GM19372 (cell line): ENCODE measurements at regions not wholly inside any gene's neighbourhood (a gene's known extent, or its start where the extent isn't known, plus 50 kb on each side); places are given as distances from the start of the nearest gene placed in this dataset.

Experiments
- ATAC-seq: cut with Tn5 transposase; IDR thresholded peaks from one replicate; pipeline ENCODE4 v1.9.1; 2021; ENCODE audit warnings: mild to moderate bottlenecking, low read depth, moderate library complexity; ENCODE audit not compliant: unreplicated experiment

DNA sequence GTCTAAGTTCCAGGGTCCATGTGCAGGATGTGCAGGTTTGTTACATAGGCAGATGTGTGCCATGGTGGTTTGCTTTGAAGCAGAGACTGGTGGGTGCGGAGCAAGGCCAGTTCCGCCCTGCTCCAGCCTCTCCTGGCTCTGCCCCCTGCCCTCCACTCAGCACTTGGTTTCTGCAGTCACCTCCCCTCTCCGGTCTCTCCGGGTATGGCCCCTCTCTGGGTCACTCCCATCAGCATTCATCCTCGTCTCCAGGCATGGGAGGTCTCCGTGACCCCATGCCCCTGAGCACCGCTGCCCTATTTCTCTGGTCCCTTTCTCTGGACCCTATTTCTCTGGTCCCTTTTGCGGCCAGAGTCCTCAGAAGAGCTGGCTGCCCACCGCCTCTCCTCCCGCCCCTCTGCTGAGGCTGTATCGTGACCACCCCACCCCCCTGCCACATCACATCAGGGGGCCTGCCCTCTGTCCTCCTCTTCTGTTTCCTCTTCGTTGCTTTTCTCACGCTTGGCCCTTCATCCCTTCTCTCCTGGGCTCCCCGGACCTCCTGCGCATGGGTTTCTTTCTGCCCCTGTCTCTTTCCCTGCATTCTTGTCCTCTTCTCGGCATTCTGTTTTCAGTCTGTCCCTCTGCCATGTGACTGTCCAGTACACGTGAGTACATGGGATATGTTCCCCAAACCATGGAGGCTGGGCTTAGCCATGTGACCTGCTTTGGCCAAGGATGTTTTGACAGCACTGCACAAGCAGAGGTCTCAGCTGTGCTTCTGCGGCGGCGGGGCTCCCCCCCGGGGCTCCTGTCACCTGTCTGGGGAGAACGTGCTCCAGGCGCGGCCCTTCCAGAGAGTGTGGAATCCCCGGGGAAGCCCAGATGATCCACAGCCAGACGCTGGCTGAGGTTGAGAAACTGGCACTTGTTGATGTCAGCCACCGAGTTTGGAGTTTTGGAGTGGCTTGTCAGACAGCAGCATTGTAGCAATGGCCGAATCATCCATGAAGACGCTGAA lies 54.4 kb upstream of the C1orf174 start:
- ATAC-seq = no peak

DNA sequence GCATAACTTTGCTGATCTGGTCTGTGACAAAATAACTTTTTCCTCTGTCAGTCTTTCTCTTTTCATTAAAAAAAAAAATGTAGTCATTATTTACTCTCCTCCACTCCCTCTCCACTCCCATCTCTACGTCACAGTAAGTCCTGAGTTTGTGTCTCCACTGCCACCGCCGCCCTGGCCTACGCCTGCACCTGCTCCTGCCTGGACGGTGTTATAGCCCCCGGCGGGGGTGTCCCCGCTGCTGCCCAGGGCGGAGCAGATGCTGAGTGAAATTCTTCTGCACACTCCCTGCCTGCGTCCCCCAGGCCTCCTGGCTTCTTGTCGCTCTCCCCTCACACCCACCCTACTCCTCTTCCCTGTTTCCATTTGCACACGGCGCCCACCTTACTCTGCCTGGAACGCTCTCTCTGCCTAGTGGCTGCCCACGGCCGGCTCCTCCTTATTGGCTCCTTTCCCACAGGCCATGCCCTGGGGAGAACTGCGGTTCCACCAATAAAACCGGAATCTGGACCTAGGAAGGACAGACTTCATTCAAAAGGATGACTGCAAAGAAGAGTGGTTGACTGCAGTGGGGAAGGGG lies 55.2 kb upstream of the C1orf174 start:
- ATAC-seq = no peak

DNA sequence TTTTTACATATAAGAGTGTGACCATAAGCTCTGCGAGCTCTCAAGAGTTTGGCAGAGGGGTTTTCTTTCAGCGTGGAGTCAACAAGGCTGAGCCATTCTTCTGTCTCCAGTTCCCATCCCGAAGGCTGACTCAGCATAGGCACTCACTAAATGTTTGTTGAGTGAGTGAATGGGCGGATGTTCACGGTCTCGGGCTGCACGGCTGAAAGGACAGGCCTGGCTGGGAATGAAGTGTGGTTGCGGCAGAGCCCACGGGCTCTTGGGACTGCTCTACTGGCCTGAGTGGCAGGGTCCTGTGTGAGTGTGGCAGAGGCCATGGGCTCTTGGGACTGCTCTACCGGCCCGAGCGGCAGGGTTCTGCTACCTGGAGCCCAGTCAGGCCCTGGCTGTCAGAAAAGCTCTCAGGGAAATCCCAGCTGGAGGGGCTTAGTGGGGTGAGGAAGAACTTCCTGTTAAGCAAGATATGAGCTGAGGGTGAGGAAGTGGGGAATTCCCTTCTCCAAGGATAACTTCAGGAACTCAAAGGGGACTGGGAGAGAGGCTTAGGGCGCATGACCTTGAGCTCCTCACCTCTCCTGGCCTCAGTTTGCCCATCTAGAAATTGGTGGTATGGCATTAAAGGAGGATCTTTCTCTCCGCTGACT lies 56.6 kb upstream of the C1orf174 start:
- ATAC-seq = no peak

DNA sequence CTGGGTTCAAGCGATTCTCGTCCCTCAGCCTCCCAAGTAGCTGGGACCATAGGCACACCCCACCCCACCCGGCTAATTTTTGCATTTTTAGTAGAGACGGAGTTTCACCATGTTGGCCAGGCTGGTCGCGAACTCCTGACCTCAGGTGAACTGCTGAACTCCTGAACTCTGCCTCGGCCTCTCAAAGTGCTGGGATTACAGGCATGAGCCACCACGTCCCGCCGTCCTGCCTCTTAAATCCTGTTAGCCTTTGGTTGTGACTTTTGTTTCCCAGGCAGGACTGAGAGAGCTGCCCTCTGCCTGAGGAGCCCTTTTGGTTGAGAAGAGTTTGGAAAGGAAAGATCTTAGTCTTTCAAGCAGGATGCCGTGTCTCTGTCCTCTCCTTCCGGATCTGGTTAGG lies 59.3 kb upstream of the C1orf174 start:
- ATAC-seq = no peak

DNA sequence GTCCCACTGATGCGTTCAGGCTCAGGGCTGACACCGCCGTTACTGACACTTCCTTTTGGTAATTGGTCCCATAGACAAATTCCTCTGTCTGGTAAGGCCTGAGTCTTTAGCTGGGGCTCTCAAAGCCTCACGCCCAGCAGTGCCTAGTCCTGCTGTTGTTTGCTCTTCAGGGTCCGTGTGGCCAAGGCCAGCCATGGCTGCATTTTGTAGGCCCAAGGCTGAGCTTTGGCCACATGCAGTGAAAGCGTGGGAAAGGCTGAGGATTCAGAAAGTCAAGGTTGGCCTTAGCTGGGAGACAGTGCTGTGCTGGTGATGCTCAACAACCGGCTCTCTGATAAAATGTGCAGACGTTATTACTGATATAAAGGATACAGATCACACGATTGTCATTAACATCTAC lies 63.5 kb upstream of the C1orf174 start:
- ATAC-seq = no peak

DNA sequence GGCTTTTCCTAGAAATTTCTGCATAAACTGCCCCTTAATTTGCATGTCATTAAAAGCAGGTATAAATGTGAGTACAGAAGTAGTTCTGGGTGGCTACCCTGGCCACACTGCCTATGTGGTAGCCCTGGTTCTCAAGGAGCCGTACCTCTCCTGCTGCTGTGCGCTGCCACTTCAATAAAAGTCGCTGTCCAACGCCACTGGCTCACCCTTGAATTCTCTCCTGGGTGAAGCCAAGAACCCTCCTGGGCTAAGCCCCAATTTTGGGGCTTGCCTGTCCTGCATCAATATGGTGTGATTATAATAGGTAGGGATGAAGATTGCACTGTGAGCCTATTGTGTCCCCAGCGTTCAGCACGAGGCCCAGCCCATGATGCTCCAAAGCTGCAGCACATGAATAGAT lies 65.6 kb upstream of the C1orf174 start:
- ATAC-seq = no peak

DNA sequence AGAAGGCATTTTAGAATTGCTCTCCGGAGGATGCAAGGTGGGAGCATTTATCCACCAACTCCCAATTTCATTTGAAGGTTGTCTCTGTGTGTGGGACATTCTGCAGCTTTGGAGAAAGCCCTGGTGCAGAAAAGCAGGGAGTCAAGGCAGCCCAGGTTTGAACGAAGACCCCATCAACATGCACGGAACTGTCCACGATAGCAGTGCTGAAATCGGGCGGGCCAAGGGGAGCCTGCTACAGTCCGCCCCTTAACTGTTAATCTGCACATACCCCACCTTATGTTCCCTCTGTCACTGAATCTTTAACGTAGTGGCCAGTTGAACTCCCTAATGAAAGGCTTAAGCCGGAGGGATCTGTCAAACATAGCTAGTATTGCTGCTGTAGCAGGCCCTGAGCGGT lies 68.8 kb upstream of the C1orf174 start:
- ATAC-seq = no peak

DNA sequence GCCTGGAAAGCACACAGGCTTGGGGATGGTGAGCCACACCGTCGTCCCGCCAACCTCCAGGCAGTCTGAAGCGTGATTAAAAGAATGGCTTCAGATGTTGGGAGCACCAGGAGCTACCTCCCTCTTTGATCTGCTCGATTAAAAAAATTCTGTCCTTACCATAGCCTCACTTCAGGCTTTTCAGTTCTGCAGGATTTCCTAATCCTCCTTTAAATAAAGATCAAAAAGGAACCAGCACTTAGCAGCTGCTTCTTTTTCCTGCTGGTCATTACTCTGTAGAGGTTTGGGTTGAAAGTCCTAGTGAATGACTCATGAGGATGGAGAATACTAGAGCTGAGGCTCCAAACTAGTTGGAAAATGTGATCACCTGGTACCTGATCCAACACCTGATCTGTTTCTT lies 71.9 kb upstream of the C1orf174 start:
- ATAC-seq = no peak

DNA sequence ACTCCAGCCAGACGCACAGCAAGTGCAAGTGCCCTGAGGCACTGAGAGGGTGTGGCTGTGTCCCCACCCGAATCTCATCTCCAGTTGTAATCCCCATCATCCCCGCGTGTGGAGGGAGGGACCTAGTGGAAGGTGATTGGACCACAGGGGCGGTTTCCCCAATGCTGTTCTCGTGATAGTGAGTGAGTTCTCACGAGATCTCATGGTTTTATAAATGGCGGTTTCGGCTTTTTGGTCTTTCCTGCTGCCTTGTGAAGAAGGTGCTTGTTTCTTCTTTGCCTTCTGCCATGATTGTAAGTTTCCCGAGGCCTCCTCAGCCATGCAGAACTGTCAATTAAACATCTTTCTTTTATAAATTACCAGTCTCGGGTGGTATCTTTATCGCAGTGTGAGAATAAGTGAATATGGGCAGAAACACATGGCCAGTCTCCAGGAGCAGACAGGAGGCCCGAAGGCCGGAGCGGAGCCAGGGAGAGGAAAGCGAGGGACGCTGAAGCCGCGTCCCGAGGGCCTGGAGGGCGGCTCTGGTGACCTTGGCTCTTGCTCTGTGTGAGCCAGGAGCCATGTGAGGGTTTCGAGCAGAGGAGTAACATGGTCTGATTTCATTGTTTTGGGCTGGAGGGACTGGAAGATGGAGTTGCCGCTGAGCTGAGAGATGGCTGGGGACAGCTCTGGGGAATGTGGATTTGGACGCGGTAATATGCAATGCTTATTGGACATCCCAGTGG lies 76.0 kb upstream of the C1orf174 start:
- no peak for ATAC-seq

DNA sequence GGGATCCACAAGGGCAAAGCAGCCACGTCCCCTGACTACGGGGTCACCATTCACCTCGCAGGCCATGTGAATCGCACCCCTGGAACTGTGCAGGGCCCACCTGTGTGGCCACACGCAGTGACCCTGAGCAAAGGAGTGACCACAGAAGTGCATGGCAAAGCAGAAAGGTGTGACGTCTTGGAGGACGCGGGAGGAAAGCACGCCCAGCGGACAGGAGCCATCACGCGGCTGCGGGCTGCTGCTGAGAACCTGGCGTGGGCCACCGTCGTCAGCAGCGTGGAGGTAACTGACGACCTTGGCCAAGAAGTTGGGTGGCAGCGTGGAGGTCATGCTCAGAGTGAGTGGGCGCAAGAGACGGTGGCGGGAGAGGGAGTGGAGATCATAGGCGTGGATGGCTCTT lies 76.7 kb upstream of the C1orf174 start:
- no peak for ATAC-seq

DNA sequence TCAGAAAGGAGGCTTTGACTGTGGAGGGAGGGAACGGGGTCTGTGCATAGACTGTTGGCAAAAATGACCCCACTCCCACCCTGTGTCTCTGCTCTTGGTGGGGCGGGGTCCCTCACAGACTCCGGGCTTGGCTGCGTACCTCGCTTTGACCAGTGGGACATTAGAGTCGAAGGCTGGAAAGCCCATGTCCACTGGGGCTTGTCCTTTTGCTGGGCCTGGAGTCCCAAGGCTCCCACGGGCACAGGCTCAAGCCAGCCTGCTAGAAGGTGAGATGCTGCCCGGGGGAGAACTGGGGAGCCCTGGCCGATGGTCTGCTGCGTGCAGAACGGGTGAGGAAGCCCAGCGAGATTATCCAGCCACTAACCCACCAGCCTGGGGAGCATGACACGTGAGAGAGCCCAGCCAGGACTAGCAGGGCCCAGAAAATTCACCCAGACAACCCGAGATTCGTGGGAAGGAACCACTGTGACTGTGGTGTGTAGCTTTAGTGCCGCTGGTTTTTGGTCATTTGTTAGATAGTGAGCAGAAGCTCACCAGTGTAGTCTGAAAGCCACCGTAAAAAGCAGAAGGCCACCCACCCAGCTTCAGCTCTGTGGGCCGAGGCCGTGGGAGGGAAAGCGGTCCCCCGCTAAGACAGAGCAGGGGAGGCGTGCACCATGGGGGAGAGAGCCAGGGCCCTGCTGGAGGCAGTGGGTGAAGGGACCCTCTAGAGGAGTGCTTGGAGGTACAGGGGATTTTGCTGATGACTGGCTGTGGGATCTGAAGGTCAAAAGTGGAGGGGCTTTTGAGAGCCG lies 78.3 kb upstream of the C1orf174 start:
- no peak for ATAC-seq

DNA sequence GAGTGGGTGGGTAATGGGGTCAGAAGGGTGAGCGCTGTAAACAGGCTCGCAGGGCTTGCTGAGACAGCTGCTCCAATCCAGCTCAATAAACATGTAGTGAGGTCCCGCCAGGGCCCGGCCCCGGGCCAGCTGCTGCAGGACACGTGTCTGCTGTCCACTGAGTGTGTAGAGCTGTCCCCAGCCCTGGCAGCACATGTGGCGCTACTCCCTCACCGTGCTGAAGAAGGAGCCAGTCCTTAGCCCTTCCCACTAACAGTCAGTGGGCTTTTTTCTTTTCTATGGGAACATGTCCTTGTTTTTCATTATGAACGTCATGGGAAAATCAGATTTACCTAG lies 78.9 kb upstream of the C1orf174 start:
- no peak for ATAC-seq

DNA sequence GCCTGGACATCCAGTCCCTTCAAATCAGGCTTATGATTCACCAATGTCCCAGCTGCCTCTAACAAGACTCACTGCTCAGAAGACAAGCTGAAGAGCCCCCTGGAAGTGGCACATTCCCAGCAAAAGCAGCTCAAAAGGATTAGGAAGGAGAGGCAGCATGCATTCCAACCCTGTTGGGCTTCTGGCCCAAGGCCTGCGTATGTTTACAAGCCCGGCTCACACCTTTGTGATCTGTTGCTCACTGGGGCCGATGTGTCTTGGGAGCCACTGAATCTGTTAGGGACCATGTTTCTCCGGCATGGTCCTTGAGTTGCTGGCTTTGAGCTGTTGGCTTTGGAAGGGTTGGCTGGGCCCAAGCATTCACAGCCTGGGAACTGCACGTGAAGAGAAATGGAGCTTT lies 81.2 kb upstream of the C1orf174 start:
- no peak for ATAC-seq

DNA sequence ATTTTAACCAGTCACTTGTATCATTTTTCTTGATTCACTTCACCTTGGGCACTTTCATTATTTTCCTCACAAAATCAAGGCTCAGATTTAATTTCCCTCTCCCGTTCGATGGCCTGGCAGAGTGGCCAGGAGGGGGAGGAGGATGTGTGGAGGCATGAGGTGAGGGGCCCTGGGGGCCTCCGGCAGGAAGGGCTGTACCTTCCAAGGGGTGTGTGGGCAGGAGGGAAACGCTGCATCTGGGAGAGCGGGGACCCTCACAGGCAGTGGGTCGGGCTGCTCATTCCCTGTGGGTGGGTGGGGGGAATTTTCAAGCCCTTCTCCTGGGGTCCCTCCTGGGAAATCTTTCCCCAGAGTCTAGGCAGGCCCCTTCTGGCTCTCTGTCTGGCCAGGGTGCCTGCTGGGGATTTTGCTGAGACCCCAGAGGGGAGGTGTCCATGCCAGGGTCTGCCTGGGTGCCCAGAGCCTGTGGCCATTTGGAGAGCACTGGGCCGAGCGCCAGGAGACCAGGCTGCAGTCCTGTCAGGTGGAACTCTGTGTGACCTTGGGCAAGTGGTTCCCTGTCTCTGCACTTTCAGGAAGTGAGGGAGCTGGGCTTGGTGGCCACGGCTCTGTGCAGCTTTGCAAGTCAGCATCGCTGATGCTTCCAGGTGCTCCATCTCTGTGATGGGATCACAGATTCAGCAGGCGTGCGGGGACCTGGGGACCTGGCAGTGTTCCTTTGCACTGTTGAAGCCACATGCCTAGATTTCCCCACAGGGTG lies 81.9 kb upstream of the C1orf174 start:
- ATAC-seq = no peak

DNA sequence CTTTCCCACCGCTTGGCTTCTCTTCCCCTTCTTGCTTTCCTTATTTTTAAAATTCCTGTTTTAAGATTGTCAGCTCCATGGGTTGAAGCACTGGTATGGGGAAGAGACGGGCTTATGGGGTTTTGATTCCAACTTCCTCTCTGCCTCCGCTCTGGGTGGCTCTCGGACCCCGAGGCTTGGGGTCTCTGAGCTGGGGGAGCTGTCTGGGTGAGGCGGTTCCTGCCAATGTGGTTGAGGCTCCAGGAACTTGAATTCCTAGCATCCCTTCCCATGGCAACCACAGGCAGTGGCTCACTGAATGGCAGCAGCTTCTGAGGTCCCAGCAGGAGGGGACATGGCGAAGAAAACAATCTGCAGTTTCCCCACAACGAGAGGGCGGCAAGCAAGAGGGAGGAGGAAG lies 83.1 kb upstream of the C1orf174 start:
- no peak for ATAC-seq

DNA sequence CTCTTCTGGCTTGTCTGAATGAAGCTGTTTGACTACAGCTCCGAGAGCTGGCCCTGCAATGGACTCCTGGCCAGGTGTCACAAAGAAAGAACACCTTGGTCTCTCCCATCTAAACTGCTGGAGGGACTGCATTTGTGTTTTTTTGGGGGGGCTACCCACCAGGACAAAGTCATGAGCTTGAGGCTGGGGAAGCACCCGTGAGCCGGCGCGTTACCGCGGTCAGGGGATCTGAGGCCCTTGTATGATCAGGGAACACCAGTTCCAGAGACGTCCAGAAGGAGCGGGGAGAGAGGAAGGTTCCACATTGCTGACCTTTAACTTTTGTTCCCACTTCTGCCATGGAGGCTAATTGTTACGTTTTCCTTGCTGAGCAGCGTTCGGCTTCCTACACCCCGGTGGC lies 84.5 kb upstream of the C1orf174 start:
- no peak for ATAC-seq

DNA sequence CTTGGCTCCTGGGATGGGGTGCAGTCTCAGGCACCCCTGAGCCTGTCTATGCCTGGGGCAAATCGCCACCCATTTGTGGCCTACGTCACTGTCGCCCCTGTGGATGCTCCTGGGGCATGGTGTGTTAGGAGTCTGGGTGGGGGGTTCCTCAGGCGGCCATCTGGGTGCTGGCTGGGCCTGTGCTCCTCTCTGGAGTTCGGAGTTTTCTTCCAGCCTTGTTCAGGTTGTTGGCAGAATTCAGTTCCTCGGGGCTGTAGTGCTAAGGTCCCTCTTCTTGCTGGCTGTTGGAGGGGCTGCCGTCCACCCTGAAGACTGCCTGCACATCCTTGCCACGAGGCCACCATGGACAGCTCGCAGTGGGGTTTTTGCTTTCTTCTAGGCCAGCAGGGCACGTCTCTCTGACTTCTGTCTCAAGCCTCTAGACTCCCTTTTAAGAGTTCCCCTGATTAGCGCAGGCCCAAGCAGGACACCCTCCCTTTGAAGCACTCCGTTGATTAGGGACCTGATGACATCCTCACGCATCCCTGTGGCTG lies 86.7 kb upstream of the C1orf174 start:
- no peak for ATAC-seq

DNA sequence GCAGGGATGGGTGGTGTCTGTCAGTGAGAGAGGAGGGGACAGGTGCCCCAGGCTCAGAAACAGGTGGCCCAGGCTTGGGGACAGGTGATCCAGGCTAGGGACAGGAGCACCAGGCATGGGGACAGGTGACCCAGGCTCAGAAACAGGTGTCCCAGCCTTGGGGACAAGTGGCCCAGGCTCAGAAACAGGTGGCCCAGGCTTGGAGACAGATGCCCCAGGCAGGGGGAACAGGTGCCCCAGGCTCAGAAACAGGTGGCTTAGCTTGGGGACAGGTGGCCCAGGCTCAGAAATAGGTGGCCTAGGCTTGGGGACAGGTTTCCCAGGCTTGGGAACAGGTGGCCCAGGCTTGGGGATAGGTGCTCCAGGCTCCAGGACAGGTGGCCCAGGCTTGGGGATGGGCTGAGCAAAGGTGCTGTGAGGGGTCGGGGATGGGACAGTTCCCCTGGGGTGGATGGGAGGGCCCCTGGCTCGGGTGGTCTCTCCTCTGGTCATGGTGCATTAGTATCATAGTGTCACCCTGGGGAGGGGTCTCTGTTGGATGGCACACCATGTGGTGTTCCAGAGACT lies 87.7 kb upstream of the C1orf174 start:
- no peak for ATAC-seq

DNA sequence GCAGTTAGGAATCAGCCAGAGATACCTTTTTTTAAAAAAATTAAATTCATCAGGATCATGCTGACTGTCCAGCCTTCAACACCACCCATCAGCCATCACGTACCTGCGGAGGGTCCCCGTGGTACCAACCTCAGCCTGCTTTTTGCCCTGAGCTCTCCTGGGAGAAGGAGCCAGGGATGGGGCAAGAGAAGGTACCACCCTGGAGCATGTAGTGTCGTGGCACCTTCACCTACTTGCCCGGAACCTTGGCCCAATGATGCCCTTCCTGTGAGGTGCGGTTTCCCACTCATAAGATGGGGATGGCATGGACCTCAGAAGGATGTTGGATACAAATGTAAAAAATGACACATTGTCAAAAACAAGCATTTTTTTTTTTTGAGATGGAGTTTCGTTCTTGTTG lies 88.4 kb upstream of the C1orf174 start:
- ATAC-seq = no peak
